ENCODE measurements at regions not wholly inside any gene's neighbourhood (a gene's known extent, or its start where the extent isn't known, plus 50 kb on each side); places are given as distances from the start of the nearest gene placed in this dataset.

DNA sequence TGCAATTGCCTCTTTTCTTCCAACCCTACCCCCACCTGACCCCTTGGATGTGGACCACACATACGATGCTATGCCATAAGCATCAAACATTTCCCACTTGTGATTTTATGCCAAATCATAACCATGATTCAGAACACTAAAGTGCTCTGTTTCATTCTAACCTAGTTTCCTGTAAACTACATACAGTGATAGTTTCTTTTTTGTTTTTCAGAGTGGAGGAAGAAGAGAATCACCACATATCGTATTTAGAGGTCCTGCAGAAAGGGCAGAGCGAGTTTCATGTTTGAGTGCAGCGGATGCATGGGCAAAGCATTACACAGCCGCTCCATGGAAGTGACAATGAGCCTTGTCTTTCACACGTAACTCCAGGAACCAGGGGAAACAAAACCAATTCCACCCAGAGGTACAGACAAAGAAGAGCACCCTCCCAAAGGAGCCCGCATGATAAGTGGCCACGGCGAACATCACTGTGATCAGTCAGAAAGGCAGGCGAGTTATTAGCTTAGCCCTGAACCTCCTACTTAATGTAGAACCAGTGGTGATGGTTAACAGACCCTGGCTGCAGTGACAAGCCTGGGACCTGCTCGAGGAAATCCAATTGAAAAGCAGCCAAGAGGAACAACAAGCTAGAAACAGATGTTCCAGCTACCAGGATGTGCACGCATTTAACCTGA is 64.0 kb upstream of the ZNF281 start:
- H3K36me3 ChIP-seq (ENCODE audit: insufficient read depth, low read length) = peaks cover 2% of the 10 kb centered on the region; the same call in 1 of the 2 replicates
- H3K9me3 ChIP-seq (ENCODE audit: control insufficient read depth, insufficient read depth, low read length) = no peaks in the 10 kb centered on the region
- no peaks in the 10 kb centered on the region for H3K4me1 ChIP-seq (ENCODE audit: insufficient read depth, low read length)
- H3K9ac ChIP-seq (ENCODE audit: low read depth, low read length) = no peak overlapping the region

DNA sequence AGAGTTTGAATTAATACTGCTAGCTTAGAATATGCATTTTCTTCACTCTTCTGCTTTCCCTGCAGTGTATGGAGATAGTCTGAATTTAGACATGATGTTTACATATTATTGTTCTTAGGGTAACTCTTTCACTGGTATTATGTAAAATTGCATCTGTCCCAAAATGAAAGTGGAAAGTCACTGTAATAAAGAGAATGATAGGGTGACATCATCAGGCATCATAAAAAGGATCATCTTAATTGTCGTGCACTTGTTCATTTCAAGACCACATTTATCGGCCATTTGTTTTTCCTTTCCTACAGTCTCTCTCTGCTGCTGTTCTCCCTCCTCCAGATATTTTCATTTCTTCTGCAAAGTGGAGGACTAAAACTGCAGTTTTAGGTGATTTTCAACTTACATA is 61.9 kb upstream of the ZNF281 start:
- Histone ChIP-seq H3K4me1 (ENCODE audit: insufficient read depth, low read length) (no peaks in the 10 kb centered on the region), H3K9ac (ENCODE audit: low read depth, low read length) (no peak overlapping the region), H3K9me3 (ENCODE audit: control insufficient read depth, insufficient read depth, low read length) (no peaks in the 10 kb centered on the region), H3K36me3 (ENCODE audit: insufficient read depth, low read length) (peaks cover 2% of the 10 kb centered on the region; the same call in 1 of the 2 replicates)

DNA sequence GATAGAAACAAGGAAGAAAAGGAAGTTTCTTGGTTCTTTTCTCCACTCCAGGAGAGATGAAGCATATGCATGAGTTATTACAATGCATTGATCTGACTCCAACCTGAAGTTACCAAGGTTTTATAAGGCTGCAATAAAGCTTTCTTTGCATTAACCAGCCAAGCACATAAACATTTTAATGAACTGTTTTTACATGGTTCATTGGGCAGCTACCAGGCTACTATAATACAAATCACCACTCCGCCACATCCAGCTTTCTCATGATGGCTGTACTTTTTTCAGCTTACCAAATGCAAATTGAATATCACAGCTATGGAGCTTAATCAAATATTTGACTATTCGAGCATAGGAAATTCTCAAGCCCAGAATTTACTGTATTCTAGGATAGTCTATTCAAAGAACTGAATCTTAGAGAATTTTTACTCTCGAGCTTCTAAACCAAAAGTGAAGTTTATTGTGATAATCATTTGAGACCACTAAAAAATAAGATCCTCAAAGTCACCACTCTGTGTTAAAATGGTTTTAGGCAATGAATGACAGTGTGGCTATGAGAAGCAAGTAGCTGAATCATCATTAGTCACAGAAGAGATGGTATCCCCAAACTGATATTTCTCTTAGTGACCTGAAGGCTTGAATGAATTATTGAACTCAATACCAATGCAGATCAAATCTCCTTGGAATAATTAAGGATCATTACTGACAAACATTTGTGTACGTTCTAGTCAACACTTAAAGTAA is 58.6 kb upstream of the ZNF281 start:
- Histone ChIP-seq H3K4me1 (ENCODE audit: insufficient read depth, low read length) (no peaks in the 10 kb centered on the region), H3K9ac (ENCODE audit: low read depth, low read length) (no peak overlapping the region), H3K36me3 (ENCODE audit: insufficient read depth, low read length) (no peaks in the 10 kb centered on the region)

DNA sequence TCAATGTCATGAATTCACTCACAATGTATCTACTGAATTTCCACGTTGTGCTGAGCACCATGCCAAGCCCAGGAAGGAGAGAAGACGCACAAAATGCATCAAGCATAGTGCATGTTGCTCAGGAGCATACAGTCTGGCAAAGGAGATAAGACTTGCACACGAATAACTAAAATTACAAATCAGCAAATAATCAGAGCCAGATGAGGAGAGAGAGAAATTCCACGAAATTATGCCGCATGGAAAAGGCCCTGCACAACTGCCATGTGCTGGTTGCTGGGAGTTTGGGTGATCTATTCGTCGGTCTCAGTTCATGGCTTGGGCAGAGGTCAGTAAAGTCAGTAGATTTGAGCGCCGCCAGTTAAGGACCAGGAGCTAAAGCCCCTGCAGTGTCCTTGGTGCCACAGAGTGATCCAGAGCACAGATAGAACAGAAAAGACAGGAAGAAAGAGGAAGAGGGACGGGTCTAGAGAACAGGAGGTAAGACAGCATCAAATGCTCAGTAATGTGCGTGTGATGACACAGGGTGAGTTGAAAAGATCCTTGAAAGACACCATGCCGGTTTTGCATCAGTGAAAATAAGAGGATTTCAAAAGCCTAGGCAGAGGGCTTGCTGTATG is 55.1 kb upstream of the ZNF281 start:
- H3K36me3 ChIP-seq (ENCODE audit: insufficient read depth, low read length) = no peaks in the 10 kb centered on the region
- no peak overlapping the region for H3K9ac ChIP-seq (ENCODE audit: low read depth, low read length)
- H3K4me1 ChIP-seq (ENCODE audit: insufficient read depth, low read length) = no peaks in the 10 kb centered on the region
- no peaks in the 10 kb centered on the region for H3K9me3 ChIP-seq (ENCODE audit: control insufficient read depth, insufficient read depth, low read length)

More for the DNA sequence above, 58.6 kb upstream of the ZNF281 start:
- H3K9me3 ChIP-seq (ENCODE audit: control insufficient read depth, insufficient read depth, low read length) = no peaks in the 10 kb centered on the region
